Hepatocyte (in vitro differentiated cells): ENCODE measurements at regions not wholly inside any gene's neighbourhood (a gene's known extent, or its start where the extent isn't known, plus 50 kb on each side); places are given as distances from the start of the nearest gene placed in this dataset.

Experiments
- EZH2phosphoT487 ChIP-seq: fragments of 200-600 bp; sonication (generic); IDR thresholded peaks from one replicate; pipeline ENCODE4 v1.6.1; 2018; ENCODE audit warnings: antibody characterized with exemption, mild to moderate bottlenecking, low read depth, moderate library complexity; ENCODE audit not compliant: unreplicated experiment, severe bottlenecking
- TF ChIP-seq, protein P1 (sequence below): fragments of 200-600 bp; sonication (generic); IDR thresholded peaks from 2 replicates; pipeline ENCODE4 v1.5.1; 2016; ENCODE audit warnings: antibody characterized with exemption, mild to moderate bottlenecking; ENCODE audit not compliant: poor library complexity

GRCh38 chr15:36275656-36276055 lies 303.8 kb upstream of the CDIN1 start:
- TF ChIP-seq, protein P1, sequence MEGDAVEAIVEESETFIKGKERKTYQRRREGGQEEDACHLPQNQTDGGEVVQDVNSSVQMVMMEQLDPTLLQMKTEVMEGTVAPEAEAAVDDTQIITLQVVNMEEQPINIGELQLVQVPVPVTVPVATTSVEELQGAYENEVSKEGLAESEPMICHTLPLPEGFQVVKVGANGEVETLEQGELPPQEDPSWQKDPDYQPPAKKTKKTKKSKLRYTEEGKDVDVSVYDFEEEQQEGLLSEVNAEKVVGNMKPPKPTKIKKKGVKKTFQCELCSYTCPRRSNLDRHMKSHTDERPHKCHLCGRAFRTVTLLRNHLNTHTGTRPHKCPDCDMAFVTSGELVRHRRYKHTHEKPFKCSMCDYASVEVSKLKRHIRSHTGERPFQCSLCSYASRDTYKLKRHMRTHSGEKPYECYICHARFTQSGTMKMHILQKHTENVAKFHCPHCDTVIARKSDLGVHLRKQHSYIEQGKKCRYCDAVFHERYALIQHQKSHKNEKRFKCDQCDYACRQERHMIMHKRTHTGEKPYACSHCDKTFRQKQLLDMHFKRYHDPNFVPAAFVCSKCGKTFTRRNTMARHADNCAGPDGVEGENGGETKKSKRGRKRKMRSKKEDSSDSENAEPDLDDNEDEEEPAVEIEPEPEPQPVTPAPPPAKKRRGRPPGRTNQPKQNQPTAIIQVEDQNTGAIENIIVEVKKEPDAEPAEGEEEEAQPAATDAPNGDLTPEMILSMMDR = no peak
- TF ChIP-seq EZH2phosphoT487 = no peak
